CD14-positive monocyte (primary cell): ENCODE measurements at regions not wholly inside any gene's neighbourhood (a gene's known extent, or its start where the extent isn't known, plus 50 kb on each side); places are given as distances from the start of the nearest gene placed in this dataset.

Experiments
- DNase-seq, 3 donors: peaks; one replicate each; pipeline ENCODE4 v3.0.0-alpha.2; 2011 to 2022
- H2AFZ ChIP-seq: 2 replicates; pipeline ENCODE4 v1.6.0; 2012; ENCODE audit warnings: mild to moderate bottlenecking, low read depth, low read length, inconsistent platforms; ENCODE audit not compliant: insufficient read depth, poor library complexity, severe bottlenecking
- H3K27ac ChIP-seq, 2 donors: 1 replicate in 1 of 2; 2 replicates in 1 of 2; pipeline ENCODE4 v1.5.1; 2012 to 2013; ENCODE audit warnings: low read length in 2 of 2, control low read depth in 1 of 2, inconsistent platforms in 1 of 2, low read depth in 1 of 2, mild to moderate bottlenecking in 1 of 2
- H3K27me3 ChIP-seq, 2 donors: one replicate each; pipeline versions ENCODE4 v1.6.0 to v1.6.1; 2011 to 2013; ENCODE audit warnings: low read length in 2 of 2; ENCODE audit not compliant: control insufficient read depth in 2 of 2, insufficient read depth in 2 of 2
- H3K36me3 ChIP-seq, 2 donors: replicated peaks in 1 of 2; 1 replicate in 1 of 2; 2 replicates in 1 of 2; pipeline versions ENCODE4 v1.5.1 to v1.6.1; 2012 to 2013; ENCODE audit warnings: low read length in 2 of 2, control low read depth in 1 of 2, inconsistent platforms in 1 of 2, mild to moderate bottlenecking in 1 of 2; ENCODE audit not compliant: insufficient read depth in 2 of 2, control insufficient read depth in 1 of 2
- H3K4me1 ChIP-seq, 2 donors: 1 replicate in 1 of 2; 2 replicates in 1 of 2; pipeline versions ENCODE4 v1.5.1 to v1.6.1; 2012 to 2013; ENCODE audit warnings: low read length in 2 of 2, control low read depth in 1 of 2, inconsistent platforms in 1 of 2, mild to moderate bottlenecking in 1 of 2, moderate library complexity in 1 of 2; ENCODE audit not compliant: insufficient read depth in 2 of 2, control insufficient read depth in 1 of 2
- H3K4me2 ChIP-seq: replicated peaks from 2 replicates; pipeline ENCODE3; 2012; ENCODE audit warnings: low read length, moderate library complexity, mild to moderate bottlenecking; ENCODE audit not compliant: poor library complexity, severe bottlenecking; ENCODE audit errors: extremely low read depth
- H3K4me3 ChIP-seq, 3 experiments: fragments of 200-600 bp in 1 of 3; sonication (generic) in 1 of 3; replicated peaks in 1 of 3; 1 replicate in 2 of 3; 2 replicates in 1 of 3; pipeline ENCODE4 v1.5.1; 2011 to 2013; ENCODE audit warnings: low read length in 3 of 3, mild to moderate bottlenecking in 3 of 3, control low read depth in 2 of 3, low read depth in 2 of 3, inconsistent platforms in 1 of 3, moderate library complexity in 1 of 3
- H3K79me2 ChIP-seq: 2 replicates; pipeline ENCODE4 v1.6.0; 2012; ENCODE audit warnings: mild to moderate bottlenecking, control low read depth, inconsistent platforms, low read length, moderate library complexity; ENCODE audit not compliant: insufficient read depth
- H3K9ac ChIP-seq: 2 replicates; pipeline ENCODE4 v1.6.0; 2017; ENCODE audit warnings: low read length, mild to moderate bottlenecking; ENCODE audit not compliant: insufficient read depth, poor library complexity, severe bottlenecking
- H3K9me3 ChIP-seq, 2 donors: replicated peaks in 1 of 2; 1 replicate in 1 of 2; 2 replicates in 1 of 2; pipeline versions ENCODE4 v1.5.1 to v1.6.1; 2012 to 2013; ENCODE audit warnings: low read length in 2 of 2, control low read depth in 1 of 2; ENCODE audit not compliant: control insufficient read depth in 1 of 2, insufficient read depth in 1 of 2
- H4K20me1 ChIP-seq: 2 replicates; pipeline ENCODE4 v1.6.0; 2012; ENCODE audit warnings: mild to moderate bottlenecking, low read length, control low read depth, moderate library complexity; ENCODE audit not compliant: insufficient read depth
- H3K27ac Mint-ChIP-seq, 7 donors: one replicate each; pipeline ENCODE4 v1.8.0; 2020; ENCODE audit warnings: mild to moderate bottlenecking in 7 of 7, mixed read lengths in 7 of 7, moderate library complexity in 6 of 7, inconsistent platforms in 2 of 7
- H3K27me3 Mint-ChIP-seq, 3 donors: one replicate each; pipeline ENCODE4 v1.8.0; 2021 to 2022; ENCODE audit warnings: low read depth in 3 of 3, mild to moderate bottlenecking in 3 of 3, mixed read lengths in 3 of 3, moderate library complexity in 3 of 3, inconsistent platforms in 1 of 3
- H3K36me3 Mint-ChIP-seq, 2 donors: one replicate each; pipeline ENCODE4 v1.8.0; 2020; ENCODE audit warnings: mixed read lengths in 2 of 2, inconsistent platforms in 1 of 2, mild to moderate bottlenecking in 1 of 2
- H3K4me1 Mint-ChIP-seq: one replicate; pipeline ENCODE4 v1.8.0; 2020; ENCODE audit warnings: mild to moderate bottlenecking, mixed read lengths
- H3K4me3 Mint-ChIP-seq, 2 donors: one replicate each; pipeline ENCODE4 v1.8.0; 2020; ENCODE audit warnings: mild to moderate bottlenecking in 2 of 2, mixed read lengths in 2 of 2, moderate library complexity in 1 of 2
- H3K9me3 Mint-ChIP-seq, 7 donors: one replicate each; pipeline ENCODE4 v1.8.0; 2020 to 2022; ENCODE audit warnings: mixed read lengths in 7 of 7, mild to moderate bottlenecking in 6 of 7, moderate library complexity in 6 of 7, inconsistent platforms in 2 of 7
- WGBS: methylation state at CpG from one replicate; pipeline ENCODE4 v1.1.5; 2013; ENCODE audit warnings: missing lambda C conversion rate; ENCODE audit not compliant: insufficient coverage; 5-methylcytosine and 5-hydroxymethylcytosine counted together
- intact Hi-C, 2 donors: fragments of 100-400 bp; cut with micrococcal nuclease; formaldehyde crosslinking; loops; one replicate each; pipeline versions ENCODE4 v1.15.0 to v1.15.1; 2023
- TF ChIP-seq, protein P1 (sequence below): fragments of 200-600 bp; IDR thresholded peaks from one replicate; pipeline ENCODE4 v1.8.0; 2022; ENCODE audit warnings: antibody characterized with exemption, mild to moderate bottlenecking

DNA sequence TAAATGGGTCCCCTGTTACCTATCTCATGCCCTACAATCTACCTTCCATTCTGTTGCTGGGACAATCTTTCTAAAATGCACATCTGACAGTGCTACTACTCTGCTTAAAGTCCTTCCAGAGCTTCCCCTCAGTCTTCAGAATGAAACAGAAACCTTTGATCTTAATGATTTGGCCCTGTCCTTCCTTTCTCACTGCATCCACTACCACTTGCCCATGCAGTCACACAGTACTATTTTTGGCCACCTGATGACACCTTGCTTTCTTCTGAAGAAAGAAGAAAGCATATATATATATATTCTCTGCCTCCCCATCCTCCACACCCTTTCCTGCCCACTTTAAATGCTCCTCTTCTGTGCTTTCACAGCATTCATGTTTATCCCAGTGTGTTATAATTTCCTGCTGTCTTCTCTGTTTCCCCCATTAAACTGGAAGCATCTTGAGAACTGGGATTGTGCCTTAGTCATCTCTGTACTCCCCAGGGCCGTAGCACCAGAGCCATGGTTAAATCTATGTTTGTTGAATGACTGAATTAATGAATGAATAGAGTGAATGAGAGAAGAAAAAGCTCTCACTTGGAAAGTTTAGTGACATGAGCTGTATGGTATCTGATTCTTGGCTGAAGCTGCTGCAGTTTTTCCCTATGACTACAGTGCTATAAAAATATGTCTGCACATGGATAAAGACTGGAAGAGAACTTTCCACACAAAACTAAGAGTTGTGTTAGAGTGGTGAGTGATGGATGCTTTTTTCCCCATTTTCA is 56.2 kb downstream of the RTL9 start:
- no peaks in the 10 kb centered on the region for H3K4me1 ChIP-seq
- H3K27ac Mint-ChIP-seq, result no peak overlapping the region
- H3K36me3 Mint-ChIP-seq, result no peaks in the 10 kb centered on the region
- no CpG with 5 or more reads among the region's 1 CpG for WGBS
- H3K9me3 ChIP-seq, result no peaks in the 10 kb centered on the region
- no peak overlapping the region for H3K27ac ChIP-seq
- no peaks in the 10 kb centered on the region for H3K27me3 ChIP-seq
- no peaks in the 10 kb centered on the region for H4K20me1 ChIP-seq
- H3K27me3 Mint-ChIP-seq, result peaks cover 6 to 25% (median 9%) of the 10 kb centered on the region in 3 donors
- DNase-seq, result no peak
- H3K36me3 ChIP-seq, result no peaks in the 10 kb centered on the region
- no peak overlapping the region for H3K4me3 Mint-ChIP-seq
- H3K9me3 Mint-ChIP-seq, result no peaks in the 10 kb centered on the region
- TF ChIP-seq, protein P1, sequence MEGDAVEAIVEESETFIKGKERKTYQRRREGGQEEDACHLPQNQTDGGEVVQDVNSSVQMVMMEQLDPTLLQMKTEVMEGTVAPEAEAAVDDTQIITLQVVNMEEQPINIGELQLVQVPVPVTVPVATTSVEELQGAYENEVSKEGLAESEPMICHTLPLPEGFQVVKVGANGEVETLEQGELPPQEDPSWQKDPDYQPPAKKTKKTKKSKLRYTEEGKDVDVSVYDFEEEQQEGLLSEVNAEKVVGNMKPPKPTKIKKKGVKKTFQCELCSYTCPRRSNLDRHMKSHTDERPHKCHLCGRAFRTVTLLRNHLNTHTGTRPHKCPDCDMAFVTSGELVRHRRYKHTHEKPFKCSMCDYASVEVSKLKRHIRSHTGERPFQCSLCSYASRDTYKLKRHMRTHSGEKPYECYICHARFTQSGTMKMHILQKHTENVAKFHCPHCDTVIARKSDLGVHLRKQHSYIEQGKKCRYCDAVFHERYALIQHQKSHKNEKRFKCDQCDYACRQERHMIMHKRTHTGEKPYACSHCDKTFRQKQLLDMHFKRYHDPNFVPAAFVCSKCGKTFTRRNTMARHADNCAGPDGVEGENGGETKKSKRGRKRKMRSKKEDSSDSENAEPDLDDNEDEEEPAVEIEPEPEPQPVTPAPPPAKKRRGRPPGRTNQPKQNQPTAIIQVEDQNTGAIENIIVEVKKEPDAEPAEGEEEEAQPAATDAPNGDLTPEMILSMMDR, result no peak
- H3K4me1 Mint-ChIP-seq, result peaks cover 4% of the 10 kb centered on the region
- H3K9ac ChIP-seq, result no peak overlapping the region
- H2AFZ ChIP-seq, result no peak overlapping the region
- no peak overlapping the region for H3K4me2 ChIP-seq
- no peak overlapping the region for H3K4me3 ChIP-seq
- intact Hi-C loops, result loop anchor here in 1 of 2 donors (5.0 kb wide), 1 partner anchor 253 kb away; no protein-coding TSS in a partner anchor
- no peaks in the 10 kb centered on the region for H3K79me2 ChIP-seq

DNA sequence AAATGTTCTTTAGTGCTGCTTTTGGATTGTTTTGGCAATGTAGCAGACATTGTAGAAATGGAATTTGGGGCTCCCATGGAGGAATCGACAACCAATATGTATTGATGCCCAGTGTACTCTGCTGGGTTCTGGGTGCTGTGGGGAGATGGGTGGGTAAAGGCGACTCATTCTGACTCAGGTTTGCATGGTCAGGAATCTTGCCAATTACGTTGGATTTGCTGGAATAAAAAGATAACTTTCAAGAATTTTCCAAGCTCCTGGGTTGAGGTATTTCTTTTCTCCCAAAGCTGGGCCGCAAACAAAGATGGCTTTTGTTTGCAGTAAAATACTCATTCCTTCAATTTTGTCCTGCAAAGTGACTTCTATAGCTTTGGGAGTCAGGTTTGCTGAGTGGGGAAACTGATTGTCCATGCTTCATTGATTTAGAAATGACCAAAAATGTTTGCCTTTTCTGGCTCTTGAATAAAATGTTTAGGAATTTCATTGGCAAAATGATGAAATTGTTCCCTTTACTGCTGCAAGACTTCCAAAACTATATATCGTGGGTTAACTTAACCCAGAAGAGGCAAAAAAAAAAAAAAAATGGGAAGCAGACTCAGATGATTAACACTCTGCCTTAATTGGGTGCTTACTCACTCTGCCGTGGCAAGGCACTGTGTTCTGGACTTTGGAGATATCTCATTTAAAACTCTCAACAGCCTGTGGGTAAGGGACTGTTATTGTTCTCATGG is 57.0 kb downstream of the RTL9 start:
- intact Hi-C loops, result no loop called here
- H3K4me2 ChIP-seq, result no peak overlapping the region

More for the DNA sequence above, 57.0 kb downstream of the RTL9 start:
- H3K4me1 Mint-ChIP-seq, result peaks cover 3% of the 10 kb centered on the region
- TF ChIP-seq, protein P1, result no peak
- no peak overlapping the region for H2AFZ ChIP-seq
- H3K36me3 Mint-ChIP-seq, result no peaks in the 10 kb centered on the region
- no CpG with 5 or more reads among the region's 6 CpGs for WGBS
- no peaks in the 10 kb centered on the region for H3K36me3 ChIP-seq
- H3K79me2 ChIP-seq, result no peaks in the 10 kb centered on the region
- no peaks in the 10 kb centered on the region for H3K4me1 ChIP-seq
- H3K27me3 ChIP-seq, result peaks cover 0 to 2% of the 10 kb centered on the region in 2 donors
- H3K4me3 ChIP-seq, result no peak overlapping the region
- H3K27ac ChIP-seq, result no peak overlapping the region
- peaks cover 6 to 25% (median 9%) of the 10 kb centered on the region in 3 donors for H3K27me3 Mint-ChIP-seq
- H3K4me3 Mint-ChIP-seq, result no peak overlapping the region
- H4K20me1 ChIP-seq, result no peaks in the 10 kb centered on the region
- H3K9me3 Mint-ChIP-seq, result no peaks in the 10 kb centered on the region
- no peaks in the 10 kb centered on the region for H3K9me3 ChIP-seq
- no peak overlapping the region for H3K9ac ChIP-seq
- H3K27ac Mint-ChIP-seq, result no peak overlapping the region
- no peak for DNase-seq
